IMR-90 (cell line): ENCODE measurements at regions not wholly inside any gene's neighbourhood (a gene's known extent, or its start where the extent isn't known, plus 50 kb on each side); places are given as distances from the start of the nearest gene placed in this dataset.

ENCODE experiments used
- BHLHE40 ChIP-seq: fragments of 150-350 bp; IDR thresholded peaks from 2 replicates; pipeline ENCODE4 v1.6.1; 2016; ENCODE audit warnings: mild to moderate bottlenecking, low read depth, low read length
- CTCF ChIP-seq: conservative IDR thresholded peaks from 2 replicates; pipeline ENCODE4 v1.5.1; 2012; ENCODE audit warnings: mild to moderate bottlenecking, low read depth, low read length, improper control_type of control experiment
- MXI1 ChIP-seq: IDR thresholded peaks from 2 replicates; pipeline ENCODE4 v1.6.1; 2012; ENCODE audit warnings: low read depth, mild to moderate bottlenecking, low read length, moderate library complexity, borderline replicate concordance
- NFE2L2 ChIP-seq: fragments of 150-350 bp; IDR thresholded peaks from 2 replicates; pipeline ENCODE4 v1.6.1; 2016; ENCODE audit warnings: low read depth, mild to moderate bottlenecking, low read length
- POLR2A ChIP-seq: IDR thresholded peaks from 2 replicates; pipeline ENCODE4 v1.6.1; 2012; ENCODE audit warnings: mild to moderate bottlenecking, low read depth, low read length
- RCOR1 ChIP-seq: IDR thresholded peaks from 2 replicates; pipeline ENCODE4 v1.6.1; 2012; ENCODE audit warnings: mild to moderate bottlenecking, low read length, improper control_type of control experiment; ENCODE audit not compliant: insufficient replicate concordance
- USF2 ChIP-seq: fragments of 150-350 bp; IDR thresholded peaks from 2 replicates; pipeline ENCODE4 v1.6.1; 2017; ENCODE audit warnings: mild to moderate bottlenecking, antibody characterized with exemption, low read length, low read depth

- no peak for TF ChIP-seq POLR2A
- no peak for TF ChIP-seq CTCF
- TF ChIP-seq USF2, result no peak
- no peak for TF ChIP-seq MXI1
- TF ChIP-seq RCOR1, result no peak
- TF ChIP-seq BHLHE40, result peak; percentile 34; the same call in 1 of the 2 replicates
- TF ChIP-seq NFE2L2, result no peak
Measured at GRCh38 chr1:88327391-88328267, 356.4 kb upstream of the PKN2 start.
